BJ (cell line): ENCODE measurements at regions not wholly inside any gene's neighbourhood (a gene's known extent, or its start where the extent isn't known, plus 50 kb on each side); places are given as distances from the start of the nearest gene placed in this dataset.

Experiments
- CTCF ChIA-PET: fragments of 350-600 bp; formaldehyde crosslinking; extraction: SDS; loops from one replicate; lab custom pipeline; 2021; ENCODE audit warnings: antibody characterized with exemption, inconsistent platforms; lab: Yijun Ruan, JAX
- POLR2A ChIA-PET: fragments of 300-600 bp; sonication (Branson Sonifier 250); formaldehyde crosslinking; extraction: SDS; loops from one replicate; lab custom pipeline; 2021; ENCODE audit warnings: antibody characterized with exemption; lab: Charles Lee
- DNase-seq: peaks from one replicate; pipeline ENCODE4 v3.0.0-alpha.2; 2011; ENCODE audit warnings: low read depth
- H3K27me3 ChIP-seq: 2 replicates; pipeline ENCODE4 v1.6.0; 2011; ENCODE audit warnings: low read length; ENCODE audit not compliant: control insufficient read depth, insufficient read depth
- H3K36me3 ChIP-seq: 2 replicates; pipeline ENCODE4 v1.5.1; 2011; ENCODE audit warnings: low read length; ENCODE audit not compliant: control insufficient read depth, insufficient read depth
- H3K4me3 ChIP-seq: 2 replicates; pipeline ENCODE4 v1.5.1; 2011; ENCODE audit warnings: low read depth, mild to moderate bottlenecking, control low read depth, low read length
- TF ChIP-seq, protein P1 (sequence below): IDR thresholded peaks from 2 replicates; pipeline ENCODE4 v1.5.1; 2011; ENCODE audit warnings: low read depth, mild to moderate bottlenecking, control low read depth, inconsistent platforms, low read length, moderate library complexity; ENCODE audit not compliant: insufficient read depth

- no peak overlapping the region for H3K4me3 ChIP-seq
- TF ChIP-seq, protein P1, sequence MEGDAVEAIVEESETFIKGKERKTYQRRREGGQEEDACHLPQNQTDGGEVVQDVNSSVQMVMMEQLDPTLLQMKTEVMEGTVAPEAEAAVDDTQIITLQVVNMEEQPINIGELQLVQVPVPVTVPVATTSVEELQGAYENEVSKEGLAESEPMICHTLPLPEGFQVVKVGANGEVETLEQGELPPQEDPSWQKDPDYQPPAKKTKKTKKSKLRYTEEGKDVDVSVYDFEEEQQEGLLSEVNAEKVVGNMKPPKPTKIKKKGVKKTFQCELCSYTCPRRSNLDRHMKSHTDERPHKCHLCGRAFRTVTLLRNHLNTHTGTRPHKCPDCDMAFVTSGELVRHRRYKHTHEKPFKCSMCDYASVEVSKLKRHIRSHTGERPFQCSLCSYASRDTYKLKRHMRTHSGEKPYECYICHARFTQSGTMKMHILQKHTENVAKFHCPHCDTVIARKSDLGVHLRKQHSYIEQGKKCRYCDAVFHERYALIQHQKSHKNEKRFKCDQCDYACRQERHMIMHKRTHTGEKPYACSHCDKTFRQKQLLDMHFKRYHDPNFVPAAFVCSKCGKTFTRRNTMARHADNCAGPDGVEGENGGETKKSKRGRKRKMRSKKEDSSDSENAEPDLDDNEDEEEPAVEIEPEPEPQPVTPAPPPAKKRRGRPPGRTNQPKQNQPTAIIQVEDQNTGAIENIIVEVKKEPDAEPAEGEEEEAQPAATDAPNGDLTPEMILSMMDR: no peak
- no peak for DNase-seq
- H3K27me3 ChIP-seq: no peaks in the 10 kb centered on the region
- no peaks in the 10 kb centered on the region for H3K36me3 ChIP-seq
- POLR2A ChIA-PET: no interaction called here
- CTCF ChIA-PET: no interaction called here
These were observed 326.4 kb upstream of the KIF2B start for GRCh38 chr17:53496356-53496755.

DNA sequence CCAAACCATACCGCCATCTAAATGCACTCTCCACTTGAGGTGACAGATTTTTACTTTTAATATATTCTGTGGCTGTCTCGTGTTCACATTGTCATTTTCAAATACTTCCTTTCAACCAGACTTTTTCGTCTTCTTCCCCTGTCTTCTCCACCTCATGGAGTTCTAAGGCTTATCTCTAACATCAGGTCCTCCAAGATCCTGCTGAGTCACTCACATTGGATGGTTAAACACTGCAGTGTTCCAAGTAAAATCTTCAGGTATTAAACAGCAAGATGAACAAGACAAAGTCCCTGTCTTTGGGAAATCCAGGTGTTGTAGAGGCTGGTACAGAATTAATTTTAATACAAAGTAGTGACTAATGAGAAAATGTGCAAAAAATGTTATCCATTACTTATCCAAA is 330.2 kb upstream of the KIF2B start:
- CTCF ChIA-PET: no interaction called here
- POLR2A ChIA-PET: no interaction called here
- TF ChIP-seq, protein P1: no peak

DNA sequence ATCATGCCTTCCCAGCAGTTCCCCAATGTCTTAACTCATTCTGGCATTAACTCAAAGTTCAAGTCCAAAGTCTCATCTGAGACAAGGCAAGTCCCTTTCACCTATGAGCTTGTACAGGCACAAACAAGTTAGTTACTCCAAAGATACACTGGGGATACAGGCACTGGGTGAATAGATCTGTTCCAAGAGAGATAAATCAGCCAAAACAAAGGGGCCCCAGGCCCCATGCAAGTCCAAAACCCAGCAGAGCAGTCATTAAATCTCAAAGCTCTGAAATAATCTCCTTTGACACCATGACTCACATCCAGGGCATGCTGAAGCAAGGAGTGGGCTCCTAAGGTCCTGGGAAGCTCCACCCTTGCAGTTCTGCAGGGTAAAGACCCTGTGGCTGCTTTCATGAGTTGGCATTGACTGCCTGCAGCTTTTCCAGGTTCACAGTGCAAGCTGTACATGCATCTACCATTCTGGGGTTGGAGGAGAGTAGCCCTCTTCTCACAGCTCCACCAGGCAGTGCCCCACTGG is 332.2 kb upstream of the KIF2B start:
- Histone ChIP-seq H3K4me3 (no peak overlapping the region), H3K27me3 (no peaks in the 10 kb centered on the region), H3K36me3 (no peaks in the 10 kb centered on the region)
- POLR2A ChIA-PET: no interaction called here
- no peak for DNase-seq
- CTCF ChIA-PET: no interaction called here
- TF ChIP-seq, protein P1: no peak

More for the DNA sequence above, 330.2 kb upstream of the KIF2B start:
- Histone ChIP-seq H3K27me3 (no peaks in the 10 kb centered on the region), H3K36me3 (no peaks in the 10 kb centered on the region), H3K4me3 (no peak overlapping the region)
- DNase-seq: no peak

DNA sequence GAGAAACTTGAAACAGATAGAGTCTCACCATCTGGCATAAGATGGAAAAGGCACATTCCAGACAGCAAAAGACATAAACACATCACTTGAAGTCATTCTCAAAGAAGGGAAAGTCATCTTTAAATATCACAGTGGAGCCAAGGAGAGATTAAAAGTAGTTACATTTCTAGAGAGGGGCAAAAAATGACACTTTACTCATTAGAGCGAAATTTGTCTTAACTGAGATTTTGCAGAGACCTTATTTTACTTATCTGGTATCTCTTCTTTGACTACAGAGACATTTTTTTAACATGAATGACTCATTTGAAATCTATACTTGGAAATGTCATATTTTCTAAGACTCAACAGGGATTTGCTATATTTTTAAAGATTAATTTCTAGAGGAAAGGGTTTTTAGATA is 339.0 kb upstream of the KIF2B start:
- H3K36me3 ChIP-seq: no peaks in the 10 kb centered on the region
- H3K4me3 ChIP-seq: no peak overlapping the region
- ChIA-PET POLR2A (no interaction called here), CTCF (interaction anchor here (0.5 kb wide), 1 partner anchor 938 kb away, joined by 3 read pairs; no protein-coding TSS in a partner anchor)
- DNase-seq: no peak
- TF ChIP-seq, protein P1: no peak
- H3K27me3 ChIP-seq: no peaks in the 10 kb centered on the region

GRCh38 chr17:53475002-53475401 is 347.7 kb upstream of the KIF2B start:
- Histone ChIP-seq H3K27me3 (no peaks in the 10 kb centered on the region), H3K36me3 (no peaks in the 10 kb centered on the region), H3K4me3 (no peak overlapping the region)
- ChIA-PET CTCF (no interaction called here), POLR2A (no interaction called here)
- TF ChIP-seq, protein P1: no peak
- DNase-seq: no peak
